Hematopoietic multipotent progenitor cell treated with erythropoietin and hydrocortisone succinate and interleukin-3 and kit ligand, for 8 days (in vitro differentiated cells): ENCODE measurements at regions not wholly inside any gene's neighbourhood (a gene's known extent, or its start where the extent isn't known, plus 50 kb on each side); places are given as distances from the start of the nearest gene placed in this dataset.

ENCODE experiments used
- DNase-seq: peaks from one replicate; pipeline ENCODE4 v3.0.0-alpha.2; 2015

DNA sequence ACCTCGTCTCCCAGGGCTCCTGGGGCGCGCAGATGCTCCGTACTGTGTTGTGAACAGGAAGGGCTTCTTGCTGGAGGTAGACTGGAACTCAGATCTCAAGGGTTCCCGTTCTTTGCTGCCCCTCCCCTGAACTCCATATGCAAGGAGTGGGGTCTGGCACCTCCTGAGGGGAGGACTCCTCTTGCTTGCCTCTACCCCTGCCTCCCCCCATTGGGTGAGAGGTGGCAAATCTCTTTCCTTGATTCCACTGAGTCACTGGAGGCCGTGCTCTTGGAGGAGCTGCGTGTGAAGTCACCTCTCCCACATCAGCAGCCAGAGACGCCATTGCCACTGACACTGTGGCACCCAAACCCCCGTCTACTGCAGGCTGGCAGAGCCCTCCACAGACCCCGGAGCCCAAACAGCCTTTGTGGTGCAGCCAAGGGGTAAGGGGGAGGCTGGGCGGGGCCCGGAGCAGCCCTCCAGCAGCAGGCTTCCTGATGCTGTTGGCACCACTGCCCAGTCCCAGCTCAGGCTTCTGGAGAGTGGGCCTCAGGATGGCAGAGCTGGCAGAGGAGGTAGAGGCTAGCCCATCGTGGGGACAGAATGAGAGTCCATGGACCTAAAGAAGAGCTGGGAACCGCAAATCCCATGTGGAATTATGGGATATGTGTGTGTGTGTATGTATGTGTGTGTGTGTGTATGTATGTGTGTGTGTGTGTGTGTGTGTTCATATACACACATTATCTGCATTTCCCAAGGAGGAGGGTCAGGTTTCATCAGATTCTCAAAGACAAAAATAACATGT lies 104.9 kb upstream of the RUNX3 start:
- DNase-seq = no peak

DNA sequence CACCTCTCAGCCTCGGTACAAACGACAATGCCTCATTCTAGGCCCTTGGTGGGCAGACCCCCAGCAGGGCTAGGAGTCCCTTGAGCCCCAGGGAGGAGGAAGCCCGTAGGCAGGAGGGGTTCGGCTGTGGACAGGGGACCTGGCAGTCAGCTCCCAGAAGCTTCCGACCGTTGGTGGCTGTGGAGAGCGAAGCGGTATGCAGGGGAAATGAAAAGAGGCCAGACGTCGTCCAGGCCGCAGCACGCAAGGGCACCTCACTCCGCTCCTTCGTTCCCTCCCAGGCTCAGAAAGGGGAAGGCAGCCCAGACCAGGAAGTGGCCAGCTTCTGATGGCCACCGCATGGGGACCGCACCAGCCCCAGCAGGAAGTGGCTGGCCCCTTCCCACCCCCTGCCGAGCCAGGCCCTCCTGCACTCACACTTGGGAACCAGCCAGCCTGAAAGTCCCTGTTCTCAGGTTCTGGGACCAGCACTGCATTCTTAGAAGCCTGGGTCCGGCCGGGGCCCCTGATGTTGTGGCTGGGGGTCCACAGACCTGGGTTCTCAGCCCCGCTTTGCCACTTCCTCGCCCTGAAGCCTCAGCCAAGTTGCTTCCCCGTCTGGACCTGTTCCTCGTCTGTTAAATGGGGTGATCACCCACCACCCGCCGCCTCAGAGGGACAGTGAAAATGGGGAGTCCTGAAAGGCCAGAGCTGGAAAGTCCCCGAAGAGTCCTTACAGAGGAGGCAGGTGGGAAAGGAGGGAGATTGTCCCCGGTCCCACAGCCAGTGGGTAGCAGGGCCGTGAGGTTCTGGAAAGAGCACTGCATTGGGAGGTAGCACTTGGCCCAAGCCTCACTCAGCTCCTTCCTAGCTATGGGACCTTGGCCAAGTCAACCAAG lies 104.0 kb upstream of the RUNX3 start:
- DNase-seq = peak; percentile 24

DNA sequence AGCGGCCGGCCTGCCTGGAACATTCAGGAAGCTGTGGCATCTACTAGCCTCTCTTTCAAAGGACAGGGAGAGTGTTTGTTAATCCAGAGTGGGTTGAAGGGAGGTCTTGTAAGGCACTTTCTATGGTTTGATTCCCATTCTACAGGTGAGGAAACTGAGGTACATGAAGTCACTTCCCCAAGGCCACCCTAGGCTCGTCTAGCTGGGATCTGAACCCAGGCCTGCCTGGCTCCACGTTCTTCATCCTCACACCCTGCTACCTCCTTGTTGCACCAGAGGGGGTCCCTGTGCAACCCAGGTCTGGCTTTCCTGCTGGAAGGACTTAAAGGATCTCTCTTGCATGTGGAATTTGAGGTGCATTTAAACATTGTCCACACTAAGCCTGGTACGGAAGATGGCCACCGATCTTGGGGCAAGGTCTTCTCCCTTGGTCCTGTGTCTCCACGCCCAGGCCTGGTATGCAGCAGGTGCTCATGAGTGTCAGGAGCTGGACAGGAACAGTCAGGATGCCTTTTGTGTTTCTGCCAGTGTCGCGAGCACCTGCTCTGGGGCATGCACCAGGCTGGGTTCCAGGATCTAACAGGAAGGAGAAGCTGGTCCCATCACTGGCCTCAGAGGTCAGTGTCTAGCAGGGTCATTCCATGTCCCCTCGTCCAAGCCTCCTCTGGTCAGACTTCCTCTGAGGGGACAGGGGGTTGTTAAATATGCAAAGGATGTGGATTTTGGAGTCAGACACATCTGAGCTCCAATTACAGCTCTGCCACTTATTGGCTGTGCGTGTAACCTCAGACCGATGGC lies 103.2 kb upstream of the RUNX3 start:
- no peak for DNase-seq

DNA sequence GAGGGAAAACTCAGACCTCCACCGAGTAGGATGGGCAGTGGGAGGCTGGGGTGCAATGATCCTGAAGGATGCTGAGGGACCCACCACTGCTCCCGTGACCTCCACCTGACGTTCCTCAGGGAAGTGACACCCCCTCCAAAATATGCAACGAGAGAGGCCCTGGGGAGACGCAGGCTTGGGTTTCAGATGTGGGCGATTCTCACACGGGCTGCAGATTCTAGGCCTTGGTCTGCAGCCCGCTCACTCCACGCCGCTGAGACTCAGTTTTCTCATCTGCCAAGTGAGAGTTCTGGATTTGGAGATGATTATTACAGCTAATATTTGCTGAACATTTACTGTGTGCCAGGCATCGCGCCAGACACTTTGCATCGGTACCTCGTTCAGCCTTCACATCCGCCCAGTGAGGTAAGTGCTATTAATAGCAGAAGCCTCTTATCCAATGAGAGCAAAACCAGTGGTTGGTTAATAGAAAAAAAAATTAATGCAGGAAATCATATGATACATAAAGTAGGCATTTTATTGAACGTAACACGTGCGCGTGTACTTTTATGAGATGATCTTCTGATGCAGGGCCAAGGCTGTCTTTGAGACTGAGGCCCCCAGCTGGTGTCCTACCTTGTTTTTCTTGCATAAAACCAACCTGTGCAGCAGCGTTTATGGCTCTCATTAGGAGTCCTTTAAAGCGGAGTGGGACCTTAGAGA lies 102.0 kb upstream of the RUNX3 start:
- no peak for DNase-seq

DNA sequence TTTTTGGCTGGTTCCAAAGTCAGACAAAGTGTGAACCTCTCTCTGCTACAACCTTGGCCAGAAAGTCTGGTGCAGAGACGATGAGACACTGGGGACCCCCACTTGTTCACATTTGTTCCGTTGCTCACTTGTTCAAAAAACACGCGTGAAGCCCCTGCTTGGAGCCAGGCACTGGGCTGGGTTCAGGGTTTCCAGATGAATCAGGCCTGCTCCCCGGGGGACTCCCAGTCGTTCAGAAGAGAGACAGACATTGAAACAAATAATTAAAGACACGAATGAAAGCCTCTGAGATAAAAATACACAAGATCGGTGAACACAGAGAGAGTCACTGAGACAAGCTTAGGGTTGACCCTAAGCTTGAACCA lies 101.5 kb upstream of the RUNX3 start:
- DNase-seq = no peak

DNA sequence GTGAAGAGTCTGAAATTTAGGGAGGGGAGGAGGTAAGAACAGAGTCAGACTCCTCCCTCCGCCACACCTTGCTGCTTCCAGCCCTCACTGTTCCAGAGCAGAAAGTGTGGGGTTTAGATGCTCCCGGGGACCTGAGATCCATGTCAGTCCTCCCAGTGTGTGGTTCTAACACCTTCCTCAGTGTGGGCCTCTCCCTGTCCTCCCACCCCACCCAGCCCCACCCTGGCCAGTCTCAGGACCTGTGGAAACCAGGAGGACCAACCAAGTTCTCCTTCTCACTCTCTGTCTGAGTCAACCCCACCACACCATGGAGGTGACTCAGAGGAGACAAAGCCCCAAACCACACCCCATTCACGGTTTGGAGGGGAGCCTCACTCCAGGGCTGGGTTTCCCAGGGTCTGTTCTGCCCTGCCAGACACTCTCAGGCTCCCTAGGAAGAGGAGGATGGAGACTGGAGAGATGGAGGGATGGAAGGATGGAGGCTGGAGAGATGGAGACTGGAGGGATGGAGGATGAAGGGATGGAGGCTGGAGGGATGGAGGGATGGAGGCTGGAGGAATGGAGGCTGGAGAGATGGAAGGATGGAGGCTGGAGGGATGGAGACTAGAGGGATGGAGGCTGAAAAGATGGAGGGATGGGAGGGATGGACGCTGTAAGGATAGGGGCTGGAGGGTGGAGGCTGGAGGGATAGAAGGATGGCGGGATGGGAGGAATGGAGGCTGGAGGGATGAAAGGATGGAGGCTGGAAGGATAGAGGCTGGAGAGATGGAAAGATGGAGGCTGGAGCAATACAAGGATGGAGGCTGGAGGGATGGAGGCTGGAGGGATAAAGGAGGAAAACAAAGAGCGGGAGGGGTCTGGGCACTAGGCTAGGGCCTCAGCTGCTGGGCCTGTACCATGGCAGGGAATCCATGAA lies 100.9 kb upstream of the RUNX3 start:
- DNase-seq = no peak

DNA sequence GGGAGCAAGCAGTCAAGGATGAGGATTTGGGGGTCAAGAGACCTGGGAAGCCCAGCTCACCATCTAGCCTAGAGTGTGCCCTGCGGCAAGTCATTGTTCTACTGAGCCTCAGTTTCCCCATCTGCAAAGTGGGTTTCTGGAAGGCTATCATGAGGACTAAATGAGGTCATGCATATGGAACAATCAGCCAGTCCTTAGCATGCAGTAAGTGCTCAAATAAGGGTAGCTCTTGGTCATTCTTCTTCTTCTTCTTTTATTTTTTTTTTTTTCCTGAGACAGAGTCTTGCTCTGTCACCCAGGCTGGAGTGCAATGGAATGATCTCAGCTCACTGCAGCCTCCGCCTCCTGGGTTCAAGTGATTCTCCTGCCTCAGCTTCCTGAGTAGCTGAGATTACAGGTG lies 99.9 kb upstream of the RUNX3 start:
- DNase-seq = no peak

DNA sequence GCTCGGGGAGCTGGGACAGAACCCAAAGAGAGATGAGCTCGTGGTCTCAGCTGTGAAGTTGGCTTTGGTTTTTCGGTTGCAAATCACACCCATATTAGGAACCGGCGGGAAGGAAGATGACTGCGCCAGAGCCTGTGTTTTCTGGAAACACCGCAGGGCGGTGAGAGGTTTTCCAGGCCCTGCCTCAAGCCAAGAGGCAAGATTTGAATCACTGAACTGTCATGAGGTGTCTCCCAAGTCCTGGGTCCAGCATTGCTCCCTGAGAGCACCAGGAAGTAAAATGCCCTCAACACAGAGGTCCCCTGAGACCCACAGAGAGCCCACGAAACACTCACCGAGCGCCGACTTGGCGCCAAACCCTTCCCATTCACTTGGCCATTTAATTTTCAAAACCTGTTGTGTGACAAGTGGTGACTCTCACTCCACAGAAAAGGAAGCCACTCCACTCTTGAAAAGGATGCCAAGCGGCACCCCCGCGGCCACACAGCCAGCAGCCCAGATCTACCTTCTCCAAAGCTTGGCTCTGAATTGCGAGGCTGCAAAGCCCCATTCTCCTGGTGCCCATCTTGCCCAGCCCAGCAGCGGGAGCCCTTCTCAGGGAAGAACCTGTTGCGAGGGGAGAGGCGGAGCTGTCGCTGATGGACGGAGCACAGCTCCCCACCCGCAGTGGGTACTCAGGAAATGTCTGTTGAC lies 99.0 kb upstream of the RUNX3 start:
- DNase-seq = no peak

DNA sequence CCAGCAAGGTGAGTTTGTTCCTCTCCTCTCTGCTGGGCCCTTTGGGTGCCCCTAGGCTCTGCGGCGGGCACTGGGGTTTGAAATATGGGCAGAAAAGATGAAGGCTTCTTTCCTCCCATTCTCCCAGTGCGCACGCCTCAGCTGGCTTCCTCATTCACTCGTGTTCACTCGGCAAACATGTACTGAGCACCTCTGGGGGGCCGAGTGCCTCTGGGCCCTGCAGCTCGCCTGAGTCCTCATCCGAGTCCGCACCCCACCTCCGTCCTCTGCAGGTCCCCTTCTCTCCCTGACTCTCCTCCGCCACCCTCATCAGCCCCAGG lies 98.5 kb upstream of the RUNX3 start:
- no peak for DNase-seq

DNA sequence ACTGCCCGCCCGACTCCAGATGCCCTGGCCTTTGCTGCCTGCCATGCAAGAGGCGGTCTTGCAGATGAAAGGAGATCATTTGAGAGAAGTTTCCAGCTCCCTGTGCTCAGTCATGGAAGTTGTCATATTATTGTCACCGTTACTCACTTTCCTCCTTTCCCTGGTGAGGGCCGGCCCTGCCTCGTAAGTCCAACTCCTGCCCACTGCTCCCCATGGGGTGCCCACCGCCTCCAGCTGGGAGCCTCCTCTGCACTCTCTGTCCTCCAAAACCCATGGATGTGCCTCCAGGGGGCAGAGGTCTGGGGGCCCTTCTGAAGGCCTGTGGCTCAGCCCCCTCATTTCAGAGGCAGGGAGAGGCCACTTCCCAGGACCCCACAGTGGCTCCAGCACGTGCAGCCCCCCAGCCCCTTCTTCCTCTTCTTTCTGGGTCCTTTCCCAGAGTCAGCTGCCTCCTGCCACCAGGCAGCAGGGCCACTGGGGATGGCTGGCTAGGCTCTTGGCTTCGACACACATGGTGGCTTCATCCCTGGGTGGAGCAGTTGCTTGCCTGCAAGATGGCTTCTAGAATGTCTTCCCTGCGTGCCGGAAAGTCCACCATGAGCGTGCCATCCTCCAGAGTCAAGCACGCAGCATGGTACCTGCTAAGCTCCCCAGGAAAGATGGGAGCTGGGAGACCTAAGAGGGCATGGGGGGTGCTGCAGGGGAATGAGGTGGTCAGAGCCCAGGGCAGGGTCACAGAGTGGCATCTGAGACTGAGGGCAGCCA lies 97.9 kb upstream of the RUNX3 start:
- no peak for DNase-seq

DNA sequence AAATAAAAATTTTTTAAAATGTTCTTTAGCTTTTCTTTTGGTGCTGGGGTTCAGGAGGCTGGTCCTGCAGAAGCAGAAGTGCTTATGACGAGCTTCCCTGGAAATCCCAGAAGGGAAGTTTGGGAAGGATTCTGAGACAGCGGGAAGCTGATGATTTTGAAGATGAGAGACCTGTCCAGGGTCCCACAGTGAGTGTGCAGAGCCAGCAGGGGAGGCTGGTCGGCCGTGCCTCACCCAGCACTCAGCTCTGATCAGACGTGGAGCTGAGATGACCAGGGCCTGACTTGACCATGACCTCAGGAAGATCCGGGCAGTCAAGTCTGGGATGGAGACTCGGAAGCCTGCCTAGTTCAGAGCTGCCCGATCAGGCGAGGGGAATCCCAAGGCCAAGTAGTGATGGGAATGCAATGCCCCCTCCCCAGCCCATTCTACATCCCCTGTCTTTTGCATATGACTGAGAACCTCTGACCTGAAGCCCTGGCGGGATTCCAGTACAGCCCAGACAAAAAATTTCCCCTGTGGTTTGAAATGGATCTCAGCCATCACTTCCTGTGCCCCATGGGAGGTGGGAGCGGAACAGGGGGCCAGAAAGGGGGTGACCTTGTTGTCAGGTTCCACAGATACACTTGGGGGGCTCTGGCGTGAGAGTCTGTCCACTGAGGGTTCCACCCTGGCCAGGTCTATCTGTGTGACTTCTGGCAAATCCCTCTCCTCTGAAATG lies 96.8 kb upstream of the RUNX3 start:
- DNase-seq = no peak

DNA sequence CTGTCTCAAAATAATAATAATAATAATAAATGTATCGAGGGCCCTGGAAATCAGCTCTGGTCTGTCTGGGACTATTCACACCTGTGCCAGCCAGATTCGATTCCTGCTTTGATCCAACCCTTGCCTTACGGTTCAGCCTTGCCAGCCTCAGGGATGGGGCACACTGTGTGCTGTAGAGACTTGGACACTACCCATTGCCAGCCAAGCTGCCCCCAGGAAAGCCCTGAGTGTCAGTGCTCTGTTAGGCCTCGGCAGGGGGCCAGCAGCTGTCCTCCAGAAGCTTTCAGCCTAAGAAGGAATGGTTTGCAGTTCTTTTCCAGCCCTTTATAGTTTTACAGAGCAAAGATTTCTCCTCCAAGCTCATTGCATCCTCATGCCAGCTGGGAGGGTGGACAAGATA lies 96.2 kb upstream of the RUNX3 start:
- no peak for DNase-seq

DNA sequence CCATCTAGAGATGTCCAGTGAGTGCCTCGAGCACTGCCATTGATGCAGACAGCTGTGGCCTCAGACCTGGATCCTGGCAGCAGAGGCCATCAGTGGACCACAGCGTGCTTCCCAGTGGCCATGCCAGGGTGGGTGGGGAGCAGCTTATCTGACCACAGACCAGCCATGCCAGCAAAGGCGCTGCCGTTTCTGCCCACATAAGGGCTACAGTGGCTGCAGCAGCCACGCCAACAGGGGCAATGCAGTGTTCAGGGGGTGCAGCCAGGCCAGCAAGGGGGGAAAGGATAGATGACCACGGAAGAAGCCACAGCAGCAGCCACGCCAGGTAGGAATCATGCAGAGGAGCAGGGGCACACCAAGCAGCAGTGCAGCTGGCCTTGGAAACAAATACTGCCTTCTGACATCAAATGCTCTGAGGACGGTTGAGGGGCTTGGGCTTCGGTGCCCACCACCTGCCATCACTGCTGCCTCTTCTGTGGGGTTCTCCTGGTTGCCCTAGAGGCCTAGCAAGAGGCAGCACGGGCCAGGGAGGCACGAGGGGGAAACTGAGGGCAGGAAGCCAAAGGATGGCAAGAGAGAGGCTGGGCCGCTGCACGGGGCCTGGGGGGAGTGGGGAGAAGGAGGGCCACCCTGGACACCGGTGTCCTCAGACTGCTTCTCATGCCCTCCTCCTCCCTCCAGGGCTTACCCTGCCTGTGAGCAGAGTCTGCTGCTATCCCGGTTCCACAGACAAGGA lies 94.7 kb upstream of the RUNX3 start:
- DNase-seq = peak; percentile 13

DNA sequence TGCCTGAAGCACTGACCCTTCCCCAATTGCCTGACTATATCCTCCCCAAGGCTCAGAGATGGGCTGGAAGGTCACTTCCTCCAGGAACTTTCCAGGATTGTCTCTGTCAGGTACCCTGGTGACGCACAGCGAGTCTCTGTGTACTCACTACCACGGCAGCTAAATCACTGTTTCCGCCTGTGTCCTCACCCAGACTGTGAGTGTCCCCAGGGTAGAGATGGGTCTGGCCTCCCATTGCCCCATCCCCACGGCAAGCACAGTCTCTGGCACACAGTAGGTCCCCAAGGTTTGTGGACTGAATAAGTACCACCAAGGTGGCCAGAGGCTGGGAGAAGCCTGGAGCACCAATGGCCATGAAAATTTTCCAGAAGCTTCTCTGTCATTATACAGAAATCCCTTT lies 93.8 kb upstream of the RUNX3 start:
- no peak for DNase-seq

DNA sequence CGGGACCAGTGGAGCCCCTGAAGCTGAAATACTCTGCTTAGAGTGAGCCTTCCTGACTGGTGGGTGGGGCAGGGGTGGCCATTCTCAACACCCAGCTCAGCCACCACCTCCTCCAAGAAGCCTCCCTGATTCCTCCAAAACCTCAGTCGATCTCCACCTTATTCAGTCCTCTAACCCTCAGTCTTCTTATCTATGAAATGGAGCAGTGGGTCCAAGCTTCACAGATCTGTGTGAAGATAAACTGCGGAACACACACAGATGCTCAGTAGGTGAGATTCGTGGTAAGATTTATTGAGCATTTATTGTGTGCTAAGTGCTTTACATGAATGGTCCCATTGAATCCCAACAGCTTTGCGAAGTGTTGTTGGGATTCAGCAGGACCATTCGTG lies 93.1 kb upstream of the RUNX3 start:
- no peak for DNase-seq

DNA sequence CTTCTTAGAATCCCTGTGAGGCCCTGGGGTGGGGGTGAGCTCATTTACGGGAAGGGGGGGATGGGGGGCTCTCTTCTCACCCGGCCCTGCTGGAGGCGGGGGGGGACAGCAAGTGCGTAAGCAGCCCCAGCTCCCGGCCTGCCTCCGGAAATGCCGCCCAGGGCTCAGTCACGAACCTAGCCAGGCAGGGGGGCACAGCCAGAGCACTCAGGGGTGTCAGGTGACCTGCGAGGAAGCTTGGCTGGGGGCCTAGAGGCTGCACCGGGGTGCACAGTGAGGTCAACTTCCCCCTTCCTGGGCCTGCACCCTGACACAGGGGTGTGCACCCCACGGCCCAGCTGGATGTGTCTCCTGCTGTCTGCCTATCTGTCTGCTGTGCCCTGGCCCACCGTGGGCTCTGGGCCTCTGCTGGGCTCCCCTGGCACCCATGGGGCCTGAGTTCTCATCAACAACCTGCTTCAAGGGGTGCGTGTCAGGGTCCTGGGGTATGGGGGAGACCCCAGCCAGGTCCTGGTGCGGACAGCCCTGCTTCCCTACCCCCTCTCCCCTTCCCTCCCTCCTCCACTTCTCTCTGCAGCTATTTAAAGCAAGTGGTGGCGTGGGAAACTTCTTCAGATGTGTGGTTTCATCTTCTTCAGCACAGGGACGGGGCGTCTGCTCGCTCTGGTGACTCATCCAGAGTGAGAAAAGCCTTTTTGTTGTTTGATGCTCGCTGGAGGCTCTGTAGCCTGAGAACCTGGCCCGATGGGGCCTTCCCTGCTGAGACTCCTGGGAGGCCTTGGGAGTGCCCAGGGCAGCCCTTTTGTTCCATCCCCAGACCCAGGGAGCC lies 92.5 kb upstream of the RUNX3 start:
- DNase-seq = peak; percentile 57

DNA sequence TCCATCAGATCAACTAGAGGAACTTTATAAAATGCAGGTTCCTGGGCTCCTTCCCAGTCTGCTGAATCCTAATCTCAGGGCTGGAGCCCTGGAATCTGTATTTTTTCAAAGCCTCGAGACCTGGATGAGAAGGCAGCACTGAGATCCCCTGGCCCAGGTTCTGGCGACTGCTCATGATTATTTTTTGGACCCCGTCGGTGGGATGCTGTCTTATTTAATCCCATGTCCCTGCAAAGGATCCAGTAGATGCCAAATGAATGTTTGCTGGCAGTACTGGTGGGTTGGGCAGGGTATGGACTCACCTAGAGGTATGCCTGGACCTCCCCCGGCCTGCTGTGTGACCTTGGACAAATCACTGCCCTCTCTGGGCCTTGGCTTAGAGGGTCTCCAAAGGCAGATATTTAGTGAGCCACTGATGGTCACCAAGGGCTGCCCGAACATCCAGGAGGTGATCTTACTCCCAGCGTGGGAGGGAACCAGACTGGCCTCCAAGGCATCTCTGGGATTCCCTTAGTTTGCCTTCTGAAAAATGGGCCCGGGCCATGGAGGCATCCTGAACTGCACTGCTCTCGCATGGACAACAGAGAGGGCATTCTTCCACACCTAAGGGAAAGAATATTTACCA lies 91.6 kb upstream of the RUNX3 start:
- no peak for DNase-seq
